ENCODE measurements at regions not wholly inside any gene's neighbourhood (a gene's known extent, or its start where the extent isn't known, plus 50 kb on each side); places are given as distances from the start of the nearest gene placed in this dataset.

GRCh38 chr12:62158461-62159360, 101.5 kb upstream of the USP15 start:
- TF ChIP-seq CTCF (IDR thresholded peaks at IDR 0.05; ENCODE audit: control extremely low read depth in 1 of 3, insufficient read depth in 1 of 3, low read depth in 1 of 3, low read length in 3 of 3) (no peak), EZH2 (IDR thresholded peaks at IDR 0.05; ENCODE audit: low read depth, low read length, severe bottlenecking) (no peak), POLR2A (IDR thresholded peaks at IDR 0.05; ENCODE audit: control extremely low read depth in 1 of 2, low read depth in 2 of 2, low read length in 2 of 2) (no peak), RXRA (IDR thresholded peaks at IDR 0.05; ENCODE audit: insufficient read depth, low read depth, low read length) (no peak), SRF (IDR thresholded peaks at IDR 0.05; ENCODE audit: low read depth, low read length) (no peak), USF2 (IDR thresholded peaks at IDR 0.05; ENCODE audit: low read length) (no peak), GABPA (IDR thresholded peaks at IDR 0.05; ENCODE audit: borderline replicate concordance, insufficient read depth, low read length) (no peak), JUN (IDR thresholded peaks at IDR 0.05; ENCODE audit: low read depth, low read length) (no peak), SIN3A (conservative IDR thresholded peaks at IDR 0.05 in 1 of 2, IDR thresholded peaks at IDR 0.05 in 1 of 2; ENCODE audit: low read depth in 1 of 2, low read length in 2 of 2) (no peak)
